Heart right ventricle (tissue), 16 donors: ENCODE measurements at regions not wholly inside any gene's neighbourhood (a gene's known extent, or its start where the extent isn't known, plus 50 kb on each side); places are given as distances from the start of the nearest gene placed in this dataset.

Experiments used
- ATAC-seq, 8 donors: fragments of 200-7000 bp; cut with Tn5 transposase; one replicate each; pipeline ENCODE4 v1.9.1; 2020; ENCODE audit warnings: mild to moderate bottlenecking in 8 of 8, moderate library complexity in 8 of 8, moderate number of reproducible peaks in 1 of 8
- DNase-seq, 2 donors: peaks; one replicate each; pipeline ENCODE4 v3.0.0-alpha.2; 2020
- H3K27ac ChIP-seq, 10 donors: fragments of 200-600 bp; sonication (generic) in 2 of 10; one replicate each; pipeline versions ENCODE4 v1.5.0 to v1.8.0; 2020 to 2022; ENCODE audit warnings: mild to moderate bottlenecking in 3 of 10
- H3K27me3 ChIP-seq, 7 donors: fragments of 200-600 bp; one replicate each; pipeline ENCODE4 v1.8.0; 2021 to 2022; ENCODE audit warnings: mild to moderate bottlenecking in 2 of 7
- H3K36me3 ChIP-seq, 9 donors: fragments of 200-600 bp; sonication (generic) in 1 of 9; one replicate each; pipeline versions ENCODE4 v1.5.0 to v1.8.0; 2020 to 2022; ENCODE audit warnings: mild to moderate bottlenecking in 2 of 9
- H3K4me1 ChIP-seq, 9 donors: fragments of 200-600 bp; sonication (generic) in 1 of 9; one replicate each; pipeline versions ENCODE4 v1.5.0 to v1.8.0; 2020 to 2022; ENCODE audit warnings: mild to moderate bottlenecking in 4 of 9
- H3K4me3 ChIP-seq, 10 donors: fragments of 200-600 bp; sonication (generic) in 2 of 10; one replicate each; pipeline versions ENCODE4 v1.5.0 to v1.8.0; 2020 to 2022; ENCODE audit warnings: mild to moderate bottlenecking in 7 of 10, moderate library complexity in 2 of 10
- H3K9me3 ChIP-seq, 11 donors: fragments of 200-600 bp in 10 of 11; sonication (generic) in 2 of 11; one replicate each; pipeline versions ENCODE4 v1.5.0 to v1.8.0; 2013 to 2022; ENCODE audit warnings: mild to moderate bottlenecking in 2 of 11, control low read depth in 1 of 11, moderate library complexity in 1 of 11
- WGBS, 2 donors: extraction: QIAGEN DNeasy Blood & Tissue Kit; methylation state at CpG; one replicate each; pipeline ENCODE4 v1.1.7; 2013; ENCODE audit warnings: inconsistent platforms in 1 of 2; 5-methylcytosine and 5-hydroxymethylcytosine counted together
- intact Hi-C, 10 donors: fragments of 100-400 bp; cut with DNase I; formaldehyde crosslinking; loops; one replicate each; pipeline versions ENCODE4 v1.11.1 to v1.14.2; 2022
- TF ChIP-seq, protein P1 (sequence below), 9 donors: fragments of 200-600 bp; sonication (generic) in 2 of 9; IDR thresholded peaks; one replicate each; pipeline versions ENCODE4 v1.5.0 to v1.8.0; 2021 to 2022; ENCODE audit warnings: antibody characterized with exemption in 9 of 9, mild to moderate bottlenecking in 5 of 9, moderate library complexity in 1 of 9
- donor health status: Arrhythmogenic right ventricular cardiomyopathy.
- donor health status: ischemic (EF 13 %, LVEDD 7.1; RV severe dilation, severe dysfunction).
- donor health status: healthy with polysubstance abuse.
- donor health status: DM: no; HTN: yes; CAD: no.
- donor health status: DM: no; HTN: no; CAD: no.
- donor health status: ischemic (EF 25% LVEDD 6.9; RV normal size, moderate dysfunction).
- donor health status: ischemic (EF 25% LVEDD 5.7; RV mildly dilated, moderate dysfunction).
- donor health status: healthy.
- donor health status: DM: yes; HTN: yes; CAD: no.
- donor health status: Ischemic cardiomyopathy.
- donor health status: ischemic (EF 35%, LVEDD 5.7; RV mildly dilated, moderate dysfunction).
- donor health status: nonischemic (EF 11% LVEDD 7.7; RV severe dilation, severe dysfunction).
- donor health status: DM: yes; HTN: yes; CAD: no.
- donor health status: PGD.
- donor health status: ischemic (EF 29% LVEDD 5.4; RV normal size, mild dysfunction).
- donor health status: nonischemic (EF 23%, LVEDD 6.1; RV moderate dilation, normal function).

DNA sequence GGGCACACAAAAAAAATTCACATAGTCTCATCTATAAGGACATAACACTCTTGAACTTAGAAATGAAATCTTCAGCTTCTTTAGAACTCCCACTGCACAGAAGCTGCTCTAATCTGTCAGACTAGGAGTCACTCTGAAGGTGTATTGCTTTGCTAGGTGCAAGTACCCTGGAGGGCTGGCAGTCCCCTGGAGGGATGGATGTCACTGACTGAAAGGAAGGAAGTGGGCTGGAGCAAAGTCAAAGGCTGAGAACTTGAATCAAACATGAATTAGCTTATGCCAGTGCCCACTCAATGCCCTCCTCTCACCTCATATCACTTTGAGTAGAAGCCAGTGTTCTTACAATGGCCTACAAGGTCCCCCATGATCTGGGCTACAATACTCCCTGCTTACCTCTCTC lies 140.3 kb upstream of the ANKRD1 start:
- Histone ChIP-seq H3K27me3 (no peaks in the 10 kb centered on the region), H3K27ac (no peak overlapping the region), H3K9me3 (no peaks in the 10 kb centered on the region), H3K4me3 (no peak overlapping the region), H3K36me3 (no peaks in the 10 kb centered on the region), H3K4me1 (peaks cover 0 to 7% (median 0%) of the 10 kb centered on the region in 9 donors)
- TF ChIP-seq, protein P1, sequence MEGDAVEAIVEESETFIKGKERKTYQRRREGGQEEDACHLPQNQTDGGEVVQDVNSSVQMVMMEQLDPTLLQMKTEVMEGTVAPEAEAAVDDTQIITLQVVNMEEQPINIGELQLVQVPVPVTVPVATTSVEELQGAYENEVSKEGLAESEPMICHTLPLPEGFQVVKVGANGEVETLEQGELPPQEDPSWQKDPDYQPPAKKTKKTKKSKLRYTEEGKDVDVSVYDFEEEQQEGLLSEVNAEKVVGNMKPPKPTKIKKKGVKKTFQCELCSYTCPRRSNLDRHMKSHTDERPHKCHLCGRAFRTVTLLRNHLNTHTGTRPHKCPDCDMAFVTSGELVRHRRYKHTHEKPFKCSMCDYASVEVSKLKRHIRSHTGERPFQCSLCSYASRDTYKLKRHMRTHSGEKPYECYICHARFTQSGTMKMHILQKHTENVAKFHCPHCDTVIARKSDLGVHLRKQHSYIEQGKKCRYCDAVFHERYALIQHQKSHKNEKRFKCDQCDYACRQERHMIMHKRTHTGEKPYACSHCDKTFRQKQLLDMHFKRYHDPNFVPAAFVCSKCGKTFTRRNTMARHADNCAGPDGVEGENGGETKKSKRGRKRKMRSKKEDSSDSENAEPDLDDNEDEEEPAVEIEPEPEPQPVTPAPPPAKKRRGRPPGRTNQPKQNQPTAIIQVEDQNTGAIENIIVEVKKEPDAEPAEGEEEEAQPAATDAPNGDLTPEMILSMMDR (IDR thresholded peaks at IDR 0.05) = no peak
- ATAC-seq = no peak
- intact Hi-C loops = no loop called here
- DNase-seq = no peak

DNA sequence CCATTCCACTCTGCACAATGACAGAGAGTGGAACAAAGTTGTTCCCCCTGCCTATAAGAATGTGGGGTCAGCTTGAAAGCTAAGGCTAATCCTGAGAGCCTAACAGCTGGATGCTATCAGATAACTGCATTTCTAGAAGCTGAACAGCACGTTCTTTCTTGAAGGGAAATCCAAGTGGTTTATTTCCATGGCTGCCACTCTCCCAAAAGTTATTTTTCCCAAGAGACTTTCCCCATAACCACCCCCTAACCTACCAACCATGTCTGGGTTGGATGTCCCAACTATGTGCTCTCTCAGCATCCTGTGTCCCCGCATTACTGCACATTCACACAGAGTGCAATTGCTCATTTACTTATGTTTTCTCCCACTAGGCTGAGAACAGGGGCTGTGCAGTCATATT lies 140.7 kb upstream of the ANKRD1 start:
- ATAC-seq = peak in 1 of 8 donors; percentile 59
- DNase-seq = no peak
- H3K4me3 ChIP-seq = no peak overlapping the region
- H3K9me3 ChIP-seq = no peaks in the 10 kb centered on the region
- 48 to 53% methylated on average over 2 of the region's 2 CpGs for WGBS, 2 donors
- TF ChIP-seq, protein P1 (IDR thresholded peaks at IDR 0.05) = no peak
- peaks cover 0 to 7% (median 0%) of the 10 kb centered on the region in 9 donors for H3K4me1 ChIP-seq
- no peaks in the 10 kb centered on the region for H3K27me3 ChIP-seq
- H3K27ac ChIP-seq = no peak overlapping the region
- intact Hi-C loops = no loop called here
- H3K36me3 ChIP-seq = no peaks in the 10 kb centered on the region

DNA sequence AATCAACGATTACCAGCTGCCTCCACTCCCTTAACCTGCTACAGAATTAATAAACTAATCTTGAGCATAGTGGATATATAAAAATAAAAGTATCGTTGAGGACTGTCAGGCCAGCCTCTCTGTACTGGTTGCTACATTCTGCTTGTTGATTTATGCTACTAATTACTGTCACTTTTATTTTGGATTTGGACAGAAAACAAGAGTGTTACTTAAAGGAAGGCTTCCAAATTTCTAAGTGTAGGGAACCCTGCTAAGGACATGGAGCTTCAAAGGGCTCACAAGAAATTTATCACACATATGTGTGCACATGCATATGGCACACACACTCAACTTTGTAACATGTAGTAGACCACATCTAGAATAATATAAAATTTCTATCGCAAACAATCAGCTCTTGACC lies 141.2 kb upstream of the ANKRD1 start:
- Histone ChIP-seq H3K27ac (no peak overlapping the region), H3K4me3 (no peak overlapping the region), H3K4me1 (peaks cover 0 to 7% (median 0%) of the 10 kb centered on the region in 9 donors), H3K9me3 (no peaks in the 10 kb centered on the region), H3K27me3 (no peaks in the 10 kb centered on the region), H3K36me3 (no peaks in the 10 kb centered on the region)
- 81 to 82% methylated on average over 3 of the region's 3 CpGs for WGBS, 2 donors
- no peak for ATAC-seq
- DNase-seq = no peak
- intact Hi-C loops = no loop called here
- TF ChIP-seq, protein P1 (IDR thresholded peaks at IDR 0.05) = no peak

DNA sequence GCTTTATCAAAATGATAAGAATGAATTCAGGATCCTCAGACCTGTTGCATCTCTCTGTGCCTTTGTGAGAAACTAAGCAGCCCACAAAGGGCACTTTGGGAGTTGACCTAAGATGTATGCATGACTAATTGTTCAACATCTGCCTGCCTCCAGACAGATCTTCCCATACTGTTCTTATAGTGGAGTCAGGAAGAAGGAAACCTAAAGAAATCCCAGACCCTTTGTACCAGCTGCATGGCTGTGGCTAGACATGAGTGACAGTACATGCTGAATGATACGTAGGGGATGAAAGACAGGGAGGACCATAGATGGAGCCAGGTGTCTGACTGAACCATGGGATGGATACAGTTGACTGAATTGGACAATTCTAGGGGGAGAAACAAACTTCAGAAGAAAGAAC lies 148.7 kb upstream of the PCGF5 start:
- Histone ChIP-seq H3K4me1 (peaks cover 0 to 15% (median 7%) of the 10 kb centered on the region in 9 donors), H3K27ac (no peak overlapping the region), H3K9me3 (no peaks in the 10 kb centered on the region), H3K27me3 (no peaks in the 10 kb centered on the region), H3K36me3 (no peaks in the 10 kb centered on the region), H3K4me3 (no peak overlapping the region)
- TF ChIP-seq, protein P1 (IDR thresholded peaks at IDR 0.05) = no peak
- WGBS, 2 donors = 35 to 89% methylated on average over 1 of the region's 1 CpG
- intact Hi-C loops = no loop called here
- ATAC-seq = no peak
- no peak for DNase-seq
